Pancreas (tissue), 10 donors: ENCODE measurements at regions not wholly inside any gene's neighbourhood (a gene's known extent, or its start where the extent isn't known, plus 50 kb on each side); places are given as distances from the start of the nearest gene placed in this dataset.

Experiments used
- ATAC-seq, 4 donors: fragments of 200-7000 bp; cut with Tn5 transposase; one replicate each; pipeline versions ENCODE4 v1.8.0 to v1.9.1; 2020; ENCODE audit warnings: mild to moderate bottlenecking in 4 of 4, moderate library complexity in 4 of 4
- DNase-seq, 6 donors: peaks; one replicate each; pipeline ENCODE4 v3.0.0-alpha.2; 2020
- FAIRE-seq: peaks from 2 replicates; lab custom pipeline; 2012; peaks lifted over from hg19 to GRCh38; lab: Jason Lieb, UNC
- H3K27ac ChIP-seq, 4 donors: fragments of 200-600 bp; sonication (generic); 1 replicate in 3 of 4; 2 replicates in 1 of 4; pipeline versions ENCODE4 v1.5.0 to v1.8.0; 2020
- H3K27me3 ChIP-seq, 4 donors: fragments of 200-600 bp; one replicate each; pipeline ENCODE4 v1.8.0; 2021
- H3K36me3 ChIP-seq, 3 donors: fragments of 200-600 bp; sonication (generic) in 1 of 3; one replicate each; pipeline versions ENCODE4 v1.5.0 to v1.8.0; 2020 to 2021
- H3K4me1 ChIP-seq, 3 donors: fragments of 200-600 bp; one replicate each; pipeline ENCODE4 v1.8.0; 2021
- H3K4me3 ChIP-seq, 4 donors: fragments of 200-600 bp; sonication (generic) in 2 of 4; one replicate each; pipeline versions ENCODE4 v1.5.0 to v1.8.0; 2020 to 2021
- H3K9me3 ChIP-seq, 4 donors: fragments of 200-600 bp; one replicate each; pipeline ENCODE4 v1.8.0; 2021
- WGBS, 2 donors: extraction: QIAGEN DNeasy Blood & Tissue Kit; methylation state at CpG; one replicate each; pipeline ENCODE4 v1.1.7; 2013; 5-methylcytosine and 5-hydroxymethylcytosine counted together
- intact Hi-C, 3 donors: fragments of 100-400 bp; cut with DNase I; formaldehyde crosslinking; loops; one replicate each; pipeline versions ENCODE4 v1.11.1 to v1.14.2; 2022
- TF ChIP-seq, protein P1 (sequence below), 4 donors: fragments of 200-600 bp; sonication (generic) in 3 of 4; IDR thresholded peaks; one replicate each; pipeline versions ENCODE4 v1.5.0 to v1.8.0; 2021; ENCODE audit warnings: antibody characterized with exemption in 4 of 4
- donor health status: healthy with polysubstance abuse.
- donor health status: DM: no; HTN: no; CAD: no; lungs with moderate emphysema.
- donor health status: DM: no; HTN: no; CAD: no.
- donor health status: control.
- donor health status: control.
- donor health status: Bipolar disorder and iron deficiency.
- donor health status: DM: yes; HTN: yes; CAD: no.
- donor health status: DM: no; HTN: no; CAD: no.
- donor health status: DM: no; HTN: no; CAD: no.
- donor health status: DM: yes; HTN: yes; CAD: no.

DNA sequence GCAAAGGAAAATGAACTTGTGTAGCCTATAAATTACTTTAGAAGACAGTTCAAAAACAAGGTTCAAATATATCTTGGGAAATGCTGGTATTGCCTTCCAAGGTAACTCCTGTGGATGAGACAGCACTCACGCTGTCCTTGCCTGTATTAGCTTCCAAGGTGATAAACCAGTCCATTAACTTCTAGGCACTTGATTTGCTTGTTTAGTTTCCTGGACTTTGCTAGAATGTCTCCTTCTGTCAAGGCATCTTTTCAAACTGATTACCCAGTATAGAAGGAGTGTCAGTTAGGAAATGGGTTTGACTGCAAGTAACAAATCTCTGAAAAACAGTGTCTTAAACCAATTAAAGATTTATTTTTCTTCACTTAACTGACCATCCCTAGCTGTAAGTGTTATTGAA is 103.4 kb upstream of the SLC22A23 start:
- WGBS, 2 donors = 91 to 100% methylated on average over 1 of the region's 1 CpG
- H3K4me1 ChIP-seq = no peaks in the 10 kb centered on the region
- intact Hi-C loops = no loop called here
- TF ChIP-seq, protein P1, sequence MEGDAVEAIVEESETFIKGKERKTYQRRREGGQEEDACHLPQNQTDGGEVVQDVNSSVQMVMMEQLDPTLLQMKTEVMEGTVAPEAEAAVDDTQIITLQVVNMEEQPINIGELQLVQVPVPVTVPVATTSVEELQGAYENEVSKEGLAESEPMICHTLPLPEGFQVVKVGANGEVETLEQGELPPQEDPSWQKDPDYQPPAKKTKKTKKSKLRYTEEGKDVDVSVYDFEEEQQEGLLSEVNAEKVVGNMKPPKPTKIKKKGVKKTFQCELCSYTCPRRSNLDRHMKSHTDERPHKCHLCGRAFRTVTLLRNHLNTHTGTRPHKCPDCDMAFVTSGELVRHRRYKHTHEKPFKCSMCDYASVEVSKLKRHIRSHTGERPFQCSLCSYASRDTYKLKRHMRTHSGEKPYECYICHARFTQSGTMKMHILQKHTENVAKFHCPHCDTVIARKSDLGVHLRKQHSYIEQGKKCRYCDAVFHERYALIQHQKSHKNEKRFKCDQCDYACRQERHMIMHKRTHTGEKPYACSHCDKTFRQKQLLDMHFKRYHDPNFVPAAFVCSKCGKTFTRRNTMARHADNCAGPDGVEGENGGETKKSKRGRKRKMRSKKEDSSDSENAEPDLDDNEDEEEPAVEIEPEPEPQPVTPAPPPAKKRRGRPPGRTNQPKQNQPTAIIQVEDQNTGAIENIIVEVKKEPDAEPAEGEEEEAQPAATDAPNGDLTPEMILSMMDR (IDR thresholded peaks at IDR 0.05) = no peak
- DNase-seq (no peak), ATAC-seq (no peak), FAIRE-seq (no peak)
- H3K27me3 ChIP-seq = no peaks in the 10 kb centered on the region
- H3K27ac ChIP-seq = no peak overlapping the region
- no peak overlapping the region for H3K4me3 ChIP-seq
- no peaks in the 10 kb centered on the region for H3K36me3 ChIP-seq
- no peaks in the 10 kb centered on the region for H3K9me3 ChIP-seq

GRCh38 chr6:3559561-3559960 is 102.7 kb upstream of the SLC22A23 start:
- Histone ChIP-seq H3K27me3 (no peaks in the 10 kb centered on the region), H3K4me1 (no peaks in the 10 kb centered on the region), H3K4me3 (no peak overlapping the region), H3K9me3 (no peaks in the 10 kb centered on the region), H3K36me3 (no peaks in the 10 kb centered on the region), H3K27ac (no peak overlapping the region)
- FAIRE-seq (no peak), DNase-seq (no peak), ATAC-seq (no peak)
- 46 to 58% methylated on average over 3 of the region's 3 CpGs for WGBS, 2 donors
- TF ChIP-seq, protein P1 (IDR thresholded peaks at IDR 0.05) = no peak
- intact Hi-C loops = no loop called here

GRCh38 chr6:3557336-3557735 is 100.5 kb upstream of the SLC22A23 start:
- intact Hi-C loops = no loop called here
- Histone ChIP-seq H3K36me3 (no peaks in the 10 kb centered on the region), H3K27me3 (no peaks in the 10 kb centered on the region), H3K4me1 (no peaks in the 10 kb centered on the region), H3K27ac (no peak overlapping the region), H3K9me3 (peaks cover 0 to 4% (median 0%) of the 10 kb centered on the region in 4 donors), H3K4me3 (no peak overlapping the region)
- WGBS, 2 donors = 57 to 79% methylated on average over 3 of the region's 3 CpGs
- FAIRE-seq = no peak
- DNase-seq = no peak
- TF ChIP-seq, protein P1 (IDR thresholded peaks at IDR 0.05) = no peak
- no peak for ATAC-seq

- no peak for DNase-seq
- no peak for ATAC-seq
- Histone ChIP-seq H3K4me3 (no peak overlapping the region), H3K9me3 (peaks cover 0 to 4% (median 0%) of the 10 kb centered on the region in 4 donors), H3K27me3 (no peaks in the 10 kb centered on the region), H3K27ac (no peak overlapping the region), H3K36me3 (no peaks in the 10 kb centered on the region), H3K4me1 (no peaks in the 10 kb centered on the region)
- intact Hi-C loops = no loop called here
- no peak for FAIRE-seq
- TF ChIP-seq, protein P1 (IDR thresholded peaks at IDR 0.05) = no peak
Measured at GRCh38 chr6:3553254-3553653, 96.4 kb upstream of the SLC22A23 start.

GRCh38 chr6:3551716-3552511 is 95.1 kb upstream of the SLC22A23 start:
- ATAC-seq (no peak), FAIRE-seq (no peak), DNase-seq (no peak)
- no peak overlapping the region for H3K27ac ChIP-seq
- H3K9me3 ChIP-seq = peaks cover 0 to 4% (median 0%) of the 10 kb centered on the region in 4 donors
- 77 to 78% methylated on average over 5 of the region's 5 CpGs for WGBS, 2 donors
- TF ChIP-seq, protein P1 (IDR thresholded peaks at IDR 0.05) = no peak
- H3K27me3 ChIP-seq = no peaks in the 10 kb centered on the region
- no peak overlapping the region for H3K4me3 ChIP-seq
- H3K36me3 ChIP-seq = no peaks in the 10 kb centered on the region
- intact Hi-C loops = no loop called here
- no peaks in the 10 kb centered on the region for H3K4me1 ChIP-seq
